Astrocyte (in vitro differentiated cells and primary cell): ENCODE measurements at regions not wholly inside any gene's neighbourhood (a gene's known extent, or its start where the extent isn't known, plus 50 kb on each side); places are given as distances from the start of the nearest gene placed in this dataset.

ENCODE experiments used
- DNase-seq: peaks from one replicate; pipeline ENCODE4 v3.0.0-alpha.2; 2010; ENCODE audit warnings: low read depth
- FAIRE-seq: peaks from 2 replicates; lab custom pipeline; 2011; peaks lifted over from hg19 to GRCh38; lab: Jason Lieb, UNC
- H2AFZ ChIP-seq: 2 replicates; pipeline ENCODE4 v1.6.0; 2012; ENCODE audit warnings: low read depth, low read length, inconsistent platforms
- H3K27ac ChIP-seq: 2 replicates; pipeline ENCODE4 v1.5.1; 2011; ENCODE audit warnings: low read depth, low read length, inconsistent platforms
- H3K27me3 ChIP-seq: 2 replicates; pipeline ENCODE4 v1.6.0; 2011; ENCODE audit warnings: low read length, inconsistent platforms; ENCODE audit not compliant: insufficient read depth
- H3K36me3 ChIP-seq: 2 replicates; pipeline ENCODE4 v1.5.1; 2011; ENCODE audit warnings: low read length, inconsistent platforms; ENCODE audit not compliant: insufficient read depth
- H3K4me1 ChIP-seq: 2 replicates; pipeline ENCODE4 v1.5.1; 2011; ENCODE audit warnings: low read length, inconsistent platforms; ENCODE audit not compliant: insufficient read depth
- H3K4me2 ChIP-seq: 2 replicates; pipeline ENCODE4 v1.6.0; 2012; ENCODE audit warnings: low read length, inconsistent platforms
- H3K4me3 ChIP-seq: 2 replicates; pipeline ENCODE4 v1.5.1; 2011; ENCODE audit warnings: low read depth, mild to moderate bottlenecking, low read length, inconsistent platforms; ENCODE audit not compliant: insufficient read depth
- H3K79me2 ChIP-seq: 2 replicates; pipeline ENCODE4 v1.6.0; 2012; ENCODE audit warnings: mild to moderate bottlenecking, low read length, inconsistent platforms; ENCODE audit not compliant: insufficient read depth
- H3K9ac ChIP-seq: 2 replicates; pipeline ENCODE4 v1.6.0; 2012; ENCODE audit warnings: mild to moderate bottlenecking, low read length, inconsistent platforms
- H3K9me3 ChIP-seq: 2 replicates; pipeline ENCODE4 v1.5.1; 2012; ENCODE audit warnings: low read depth, mild to moderate bottlenecking, low read length, inconsistent platforms; ENCODE audit not compliant: insufficient read depth
- H4K20me1 ChIP-seq: 2 replicates; pipeline ENCODE4 v1.6.0; 2012; ENCODE audit warnings: low read length, inconsistent platforms; ENCODE audit not compliant: insufficient read depth
- H3K27ac Mint-ChIP-seq: one replicate; pipeline ENCODE4 v1.8.0; 2021; ENCODE audit warnings: mild to moderate bottlenecking, mixed read lengths; ENCODE audit not compliant: unreplicated experiment
- H3K27me3 Mint-ChIP-seq: one replicate; pipeline ENCODE4 v1.8.0; 2021; ENCODE audit warnings: low read depth, mixed read lengths; ENCODE audit not compliant: unreplicated experiment
- H3K36me3 Mint-ChIP-seq: one replicate; pipeline ENCODE4 v1.8.0; 2021; ENCODE audit warnings: low read depth, mixed read lengths; ENCODE audit not compliant: unreplicated experiment
- H3K4me1 Mint-ChIP-seq: one replicate; pipeline ENCODE4 v1.8.0; 2021; ENCODE audit warnings: low read depth, mixed read lengths; ENCODE audit not compliant: unreplicated experiment
- H3K4me3 Mint-ChIP-seq: one replicate; pipeline ENCODE4 v1.8.0; 2021; ENCODE audit warnings: mild to moderate bottlenecking, moderate library complexity, mixed read lengths; ENCODE audit not compliant: unreplicated experiment
- H3K9me3 Mint-ChIP-seq: one replicate; pipeline ENCODE4 v1.8.0; 2021; ENCODE audit warnings: mild to moderate bottlenecking, mixed read lengths; ENCODE audit not compliant: unreplicated experiment
- EZH2 ChIP-seq: IDR thresholded peaks from 2 replicates; pipeline ENCODE4 v1.6.1; 2012; ENCODE audit warnings: mild to moderate bottlenecking, low read length, inconsistent platforms; ENCODE audit not compliant: insufficient read depth
- TF ChIP-seq, protein P1 (sequence below): IDR thresholded peaks from 2 replicates; pipeline ENCODE4 v1.5.1; 2011; ENCODE audit warnings: low read depth, mild to moderate bottlenecking, inconsistent platforms, low read length, moderate library complexity; ENCODE audit not compliant: insufficient read depth

DNA sequence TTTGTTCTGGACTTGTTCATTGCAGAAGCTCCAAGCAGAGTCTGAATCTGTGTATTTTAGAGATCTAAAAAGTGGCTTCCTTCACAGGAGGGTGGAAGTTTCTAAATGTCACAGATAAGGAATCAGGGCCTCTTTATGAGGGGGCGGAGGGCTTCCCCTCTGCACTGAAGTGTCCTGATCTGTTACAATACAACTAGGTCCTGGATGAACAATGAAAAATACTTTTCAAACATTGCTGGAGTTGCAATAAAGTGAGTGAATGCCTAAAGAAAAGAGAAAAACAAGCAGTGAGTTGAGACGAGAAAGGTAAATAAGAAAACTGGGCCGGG is 179.3 kb upstream of the HDAC4 start:
- peaks cover 3% of the 10 kb centered on the region for H3K9me3 ChIP-seq
- Mint-ChIP-seq H3K27me3 (peaks cover 30% of the 10 kb centered on the region), H3K9me3 (peaks cover 13% of the 10 kb centered on the region), H3K4me3 (no peak overlapping the region), H3K4me1 (no peaks in the 10 kb centered on the region), H3K36me3 (no peaks in the 10 kb centered on the region), H3K27ac (no peak overlapping the region)
- H3K4me2 ChIP-seq = no peak overlapping the region
- FAIRE-seq (no peak), DNase-seq (no peak)
- H3K27me3 ChIP-seq = no peaks in the 10 kb centered on the region
- no peaks in the 10 kb centered on the region for H3K4me1 ChIP-seq
- TF ChIP-seq EZH2 = no peak
- TF ChIP-seq, protein P1, sequence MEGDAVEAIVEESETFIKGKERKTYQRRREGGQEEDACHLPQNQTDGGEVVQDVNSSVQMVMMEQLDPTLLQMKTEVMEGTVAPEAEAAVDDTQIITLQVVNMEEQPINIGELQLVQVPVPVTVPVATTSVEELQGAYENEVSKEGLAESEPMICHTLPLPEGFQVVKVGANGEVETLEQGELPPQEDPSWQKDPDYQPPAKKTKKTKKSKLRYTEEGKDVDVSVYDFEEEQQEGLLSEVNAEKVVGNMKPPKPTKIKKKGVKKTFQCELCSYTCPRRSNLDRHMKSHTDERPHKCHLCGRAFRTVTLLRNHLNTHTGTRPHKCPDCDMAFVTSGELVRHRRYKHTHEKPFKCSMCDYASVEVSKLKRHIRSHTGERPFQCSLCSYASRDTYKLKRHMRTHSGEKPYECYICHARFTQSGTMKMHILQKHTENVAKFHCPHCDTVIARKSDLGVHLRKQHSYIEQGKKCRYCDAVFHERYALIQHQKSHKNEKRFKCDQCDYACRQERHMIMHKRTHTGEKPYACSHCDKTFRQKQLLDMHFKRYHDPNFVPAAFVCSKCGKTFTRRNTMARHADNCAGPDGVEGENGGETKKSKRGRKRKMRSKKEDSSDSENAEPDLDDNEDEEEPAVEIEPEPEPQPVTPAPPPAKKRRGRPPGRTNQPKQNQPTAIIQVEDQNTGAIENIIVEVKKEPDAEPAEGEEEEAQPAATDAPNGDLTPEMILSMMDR = no peak
- H2AFZ ChIP-seq = no peak overlapping the region
- no peak overlapping the region for H3K27ac ChIP-seq
- no peak overlapping the region for H3K9ac ChIP-seq
- H3K79me2 ChIP-seq = no peaks in the 10 kb centered on the region
- H3K4me3 ChIP-seq = no peak overlapping the region
- H3K36me3 ChIP-seq = no peaks in the 10 kb centered on the region
- no peaks in the 10 kb centered on the region for H4K20me1 ChIP-seq

DNA sequence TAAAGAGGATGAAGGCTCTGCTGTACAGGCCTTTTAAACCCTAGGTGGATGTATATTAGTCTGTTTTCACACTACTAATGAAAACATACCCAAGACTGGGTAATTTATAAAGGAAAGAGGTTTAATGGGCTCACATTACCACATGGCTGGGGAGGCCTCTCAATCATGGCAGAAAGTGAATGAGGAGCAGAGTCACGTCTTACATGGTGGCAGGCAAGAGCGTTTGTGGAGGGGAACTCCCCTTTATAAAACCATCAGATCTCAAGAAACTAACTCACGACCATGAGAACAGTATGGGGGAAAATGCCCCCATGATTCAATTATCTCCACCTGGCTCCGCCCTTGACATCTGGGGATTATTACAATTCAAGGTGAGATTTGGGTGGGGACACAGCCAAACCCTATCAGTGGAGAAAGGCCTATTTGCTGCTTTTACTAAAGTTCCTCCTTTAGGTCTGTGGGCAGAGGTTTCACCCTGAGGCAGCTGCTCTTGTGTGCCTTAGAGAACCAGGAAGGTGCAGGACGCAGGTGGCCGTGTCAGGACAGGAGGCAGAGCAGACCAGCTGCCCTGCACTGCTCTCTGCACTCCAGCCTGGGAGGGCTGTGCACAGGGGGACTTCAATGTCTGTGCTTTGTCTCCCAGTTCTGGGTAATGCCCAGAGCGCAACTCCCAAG is 178.8 kb upstream of the HDAC4 start:
- Histone ChIP-seq H2AFZ (no peak overlapping the region), H3K79me2 (no peaks in the 10 kb centered on the region), H3K27me3 (no peaks in the 10 kb centered on the region), H3K4me2 (no peak overlapping the region), H3K9me3 (peaks cover 3% of the 10 kb centered on the region), H3K36me3 (no peaks in the 10 kb centered on the region), H3K4me3 (no peak overlapping the region), H3K9ac (no peak overlapping the region), H3K27ac (no peak overlapping the region), H4K20me1 (no peaks in the 10 kb centered on the region), H3K4me1 (no peaks in the 10 kb centered on the region)
- Mint-ChIP-seq H3K36me3 (no peaks in the 10 kb centered on the region), H3K27ac (no peak overlapping the region), H3K9me3 (peaks cover 13% of the 10 kb centered on the region), H3K4me1 (no peaks in the 10 kb centered on the region), H3K4me3 (no peak overlapping the region), H3K27me3 (peaks cover 27% of the 10 kb centered on the region)
- TF ChIP-seq, protein P1 = no peak
- TF ChIP-seq EZH2 = no peak
- FAIRE-seq = no peak
- no peak for DNase-seq

DNA sequence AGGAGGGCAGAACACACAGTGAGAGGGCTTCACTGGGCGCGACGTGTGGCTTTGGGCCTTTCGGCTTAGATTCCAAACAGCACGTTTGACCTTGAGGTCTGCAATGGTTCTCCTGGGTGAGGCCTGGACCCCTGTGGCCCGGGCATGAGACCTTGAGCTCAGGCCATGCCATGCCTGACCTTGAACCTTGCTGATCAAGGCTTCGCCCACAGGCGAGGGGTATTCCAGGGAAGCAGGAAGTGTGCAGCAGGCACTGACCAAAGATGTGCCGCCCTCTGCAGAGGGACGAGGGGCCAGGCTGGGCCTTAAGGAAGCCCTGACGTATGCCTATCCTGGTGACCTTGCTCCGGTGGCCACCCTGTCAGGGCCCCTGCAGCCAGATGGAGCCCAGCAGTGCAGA is 178.3 kb upstream of the HDAC4 start:
- H3K9me3 ChIP-seq = peaks cover 3% of the 10 kb centered on the region
- H3K9me3 Mint-ChIP-seq = peaks cover 13% of the 10 kb centered on the region
- no peak overlapping the region for H3K4me2 ChIP-seq
- H3K9ac ChIP-seq = no peak overlapping the region
- H2AFZ ChIP-seq = no peak overlapping the region
- no peaks in the 10 kb centered on the region for H3K36me3 Mint-ChIP-seq
- H4K20me1 ChIP-seq = no peaks in the 10 kb centered on the region
- no peak for FAIRE-seq
- H3K4me3 ChIP-seq = no peak overlapping the region
- H3K27me3 Mint-ChIP-seq = peaks cover 26% of the 10 kb centered on the region
- no peaks in the 10 kb centered on the region for H3K4me1 Mint-ChIP-seq
- H3K27ac Mint-ChIP-seq = no peak overlapping the region
- H3K27ac ChIP-seq = no peak overlapping the region
- H3K36me3 ChIP-seq = no peaks in the 10 kb centered on the region
- no peak overlapping the region for H3K4me3 Mint-ChIP-seq
- no peaks in the 10 kb centered on the region for H3K27me3 ChIP-seq
- no peak for DNase-seq
- H3K79me2 ChIP-seq = no peaks in the 10 kb centered on the region
- no peak for TF ChIP-seq EZH2
- TF ChIP-seq, protein P1 = no peak
- H3K4me1 ChIP-seq = no peaks in the 10 kb centered on the region
